NT2/D1 (cell line): ENCODE measurements at regions not wholly inside any gene's neighbourhood (a gene's known extent, or its start where the extent isn't known, plus 50 kb on each side); places are given as distances from the start of the nearest gene placed in this dataset.

Experiments used
- YY1 ChIP-seq: IDR thresholded peaks from 2 replicates; pipeline ENCODE4 v1.6.1; 2011; ENCODE audit not compliant: insufficient read length, insufficient read depth
- ZNF274 ChIP-seq: IDR thresholded peaks from 2 replicates; pipeline ENCODE4 v1.6.1; 2011; ENCODE audit warnings: mild to moderate bottlenecking, low read depth, low read length

DNA sequence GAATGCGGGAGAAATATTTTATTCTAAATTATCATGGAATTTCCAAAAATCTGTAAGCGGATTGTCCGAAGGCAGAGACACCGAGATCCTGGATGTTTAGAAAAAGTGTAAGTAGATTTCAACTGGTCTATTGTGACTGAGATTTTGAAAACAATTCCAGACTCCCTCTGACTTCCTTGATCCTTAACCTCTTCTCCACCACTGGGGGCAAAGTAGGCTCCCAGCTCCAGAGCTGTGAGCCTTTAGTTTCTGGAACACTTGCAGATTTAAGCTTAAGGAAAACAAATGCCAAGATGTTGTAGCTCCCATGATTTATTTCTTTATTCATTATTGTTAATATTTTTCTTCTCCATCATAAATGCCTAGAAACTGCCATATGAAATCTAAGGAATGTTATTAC is 1320.5 kb upstream of the SEL1L start:
- TF ChIP-seq ZNF274 (no peak), YY1 (no peak)
